HG03378 (cell line): ENCODE measurements at regions not wholly inside any gene's neighbourhood (a gene's known extent, or its start where the extent isn't known, plus 50 kb on each side); places are given as distances from the start of the nearest gene placed in this dataset.
"Not testable (repeated sequence)": the region's sequence is repeated elsewhere in the genome, so short reads cannot be mapped to it uniquely, and the experiment has no call there.

Source experiments
- ATAC-seq: cut with Tn5 transposase; IDR thresholded peaks from one replicate; pipeline ENCODE4 v1.9.1; 2021; ENCODE audit warnings: mild to moderate bottlenecking, moderate library complexity; ENCODE audit not compliant: unreplicated experiment

DNA sequence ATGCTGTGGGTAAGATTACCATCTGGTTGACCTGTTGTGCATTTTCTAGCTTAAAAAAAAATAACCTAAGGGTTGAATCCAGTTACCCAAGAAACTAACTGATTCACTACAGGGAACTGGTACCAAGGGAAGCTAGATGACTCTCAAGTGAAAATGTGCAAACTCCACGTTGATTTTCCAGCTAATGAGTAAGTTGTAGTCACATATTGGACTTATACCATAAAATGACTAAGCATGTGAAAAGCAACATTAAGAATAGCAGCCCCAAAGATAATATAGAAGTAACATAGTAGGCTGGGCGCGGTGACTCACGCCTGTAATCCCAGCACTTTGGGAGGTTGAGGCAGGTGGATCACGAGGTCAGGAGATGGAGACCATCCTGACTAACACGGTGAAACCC lies 270.9 kb downstream of the SPRY1 start:
- ATAC-seq: no peak

DNA sequence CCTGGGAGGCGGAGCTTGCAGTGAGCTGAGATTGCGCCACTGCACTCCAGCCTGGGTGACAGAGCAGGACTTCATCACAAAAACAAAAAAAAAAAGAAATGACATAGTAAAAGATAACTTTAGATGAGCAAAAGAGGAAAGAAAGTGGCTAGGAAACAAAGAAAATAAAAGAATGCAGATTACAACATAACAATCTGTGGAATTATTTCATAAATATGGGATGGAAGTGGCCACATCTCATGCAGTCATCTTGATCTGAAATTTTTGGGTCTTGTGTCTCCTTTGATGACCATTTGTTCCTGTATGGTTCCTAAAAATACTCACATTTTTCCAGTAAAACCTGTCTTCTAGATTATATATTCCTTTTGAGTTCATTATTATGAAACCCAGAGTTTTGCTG lies 271.4 kb downstream of the SPRY1 start:
- no peak for ATAC-seq

DNA sequence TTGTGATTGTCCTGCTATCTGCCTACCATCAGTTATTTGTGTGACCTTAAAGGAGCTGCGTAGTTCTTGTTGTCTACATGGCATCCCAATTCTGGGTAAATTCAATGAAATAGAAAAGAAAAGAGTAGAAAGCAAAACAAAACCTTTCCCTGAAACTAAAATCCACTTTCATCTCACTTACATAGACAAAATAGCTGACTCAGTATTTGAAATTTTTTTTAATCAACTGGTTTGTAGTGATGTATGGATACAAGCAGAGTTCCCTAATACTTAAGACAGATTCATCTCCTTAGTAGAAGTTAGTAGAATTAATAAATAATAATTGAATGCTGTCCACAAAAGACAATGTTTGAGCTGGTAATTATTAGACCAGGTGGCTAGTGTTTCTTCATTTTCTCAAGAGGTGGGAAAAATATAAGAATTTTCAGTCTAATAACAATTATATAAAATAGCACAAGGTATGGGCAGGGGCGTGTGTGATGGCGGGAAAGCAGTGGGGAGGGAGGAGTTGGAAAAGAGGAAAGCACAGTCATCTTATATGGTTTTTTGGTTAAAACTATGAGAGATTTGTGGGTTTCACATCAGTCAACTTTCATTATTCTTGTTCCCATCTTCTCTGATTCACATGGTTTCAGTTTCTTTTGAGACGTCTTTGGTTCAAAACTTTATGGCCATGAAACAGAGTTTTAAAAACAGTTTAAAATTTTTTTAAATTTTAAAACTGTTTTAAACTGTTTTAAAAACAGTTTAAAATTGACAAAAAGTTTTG lies 275.2 kb downstream of the SPRY1 start:
- peak; percentile 97 for ATAC-seq

DNA sequence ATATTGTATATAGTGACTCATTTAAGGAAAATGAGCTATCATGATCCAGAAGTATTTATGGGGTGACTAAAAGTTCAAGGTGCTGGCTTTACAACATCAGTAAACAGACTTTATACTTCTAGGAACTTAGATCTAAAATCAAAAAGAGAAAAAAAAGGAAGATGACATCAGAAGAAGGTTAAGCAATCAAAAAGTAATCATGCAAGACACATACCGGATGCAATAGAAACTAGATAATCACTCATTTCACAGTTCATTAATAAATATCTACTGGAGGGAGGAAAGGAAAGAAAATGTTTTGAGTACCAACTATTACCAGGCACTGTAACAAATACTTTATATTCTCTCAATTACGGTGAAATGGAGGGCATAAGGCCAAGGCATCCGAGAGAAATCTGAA lies 276.4 kb downstream of the SPRY1 start:
- ATAC-seq: peak; percentile 32

DNA sequence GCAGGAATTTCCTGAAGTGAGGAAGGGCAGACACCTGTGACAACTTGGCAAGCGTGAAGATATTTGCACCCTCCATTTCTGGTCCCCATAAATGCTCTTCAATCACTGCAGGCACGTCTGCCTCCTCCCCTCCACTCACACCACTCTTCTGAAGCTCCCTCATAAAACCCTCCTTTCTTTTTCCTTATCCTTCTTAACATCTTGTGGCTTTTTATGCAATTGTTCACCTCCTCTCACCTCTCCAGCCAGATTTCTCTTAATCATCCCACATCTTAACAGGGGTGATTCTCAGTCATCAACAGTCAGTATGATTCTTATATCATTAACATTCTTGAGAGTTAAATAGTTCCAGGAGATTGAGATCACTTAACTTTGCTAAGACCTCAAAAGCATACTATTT lies 277.4 kb downstream of the SPRY1 start:
- ATAC-seq: no peak

DNA sequence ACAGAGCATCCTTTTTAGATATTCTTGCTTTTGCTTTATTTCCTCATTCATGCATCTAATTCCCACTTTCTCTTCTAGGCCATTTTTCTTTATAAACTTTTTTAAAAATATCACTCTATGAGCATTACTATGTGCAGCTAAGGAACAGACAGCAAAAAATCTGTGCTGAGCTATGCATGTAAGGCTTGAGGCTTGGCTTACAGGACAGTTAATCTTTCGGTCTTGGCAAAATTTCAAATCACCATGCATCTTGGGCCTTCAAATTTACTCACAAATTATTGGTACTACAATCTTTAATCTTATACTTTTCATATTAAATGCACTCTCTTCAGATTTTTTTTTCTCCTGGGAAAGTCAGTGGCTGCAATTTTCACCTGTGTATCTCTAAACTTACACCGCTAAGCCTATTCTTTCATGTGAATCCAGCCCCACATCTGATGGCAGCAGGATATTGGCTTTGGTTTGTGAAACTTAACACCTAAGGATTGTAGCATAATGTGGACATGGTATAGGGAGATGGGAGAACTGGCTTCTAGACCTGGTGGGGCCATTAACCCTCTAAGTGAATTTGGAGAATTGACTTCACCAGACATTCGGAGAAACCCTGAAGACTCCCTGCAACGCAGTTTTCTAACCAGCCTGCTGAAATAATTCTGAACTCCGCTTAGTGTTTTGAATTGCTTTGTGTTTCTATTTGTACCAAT lies 278.3 kb downstream of the SPRY1 start:
- ATAC-seq: no peak

DNA sequence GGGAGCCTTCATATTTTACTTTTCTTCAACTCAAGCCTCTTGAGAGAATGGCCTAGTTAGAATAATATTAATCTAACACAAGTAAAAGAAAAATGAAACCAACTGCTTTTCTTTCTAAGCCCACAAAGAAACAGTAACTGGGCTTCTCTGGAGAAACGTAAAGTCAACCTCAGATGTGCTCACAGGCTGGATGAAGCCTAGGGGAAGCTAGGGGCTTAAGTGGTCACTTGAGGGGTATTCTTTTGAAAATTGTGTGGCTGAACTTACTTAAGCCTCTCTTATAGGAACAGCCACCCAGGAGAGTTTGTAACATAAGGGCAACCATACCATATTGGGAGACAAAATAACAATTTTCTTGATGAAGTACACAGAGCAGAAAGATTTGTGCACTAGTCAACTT lies 279.0 kb downstream of the SPRY1 start:
- no peak for ATAC-seq

DNA sequence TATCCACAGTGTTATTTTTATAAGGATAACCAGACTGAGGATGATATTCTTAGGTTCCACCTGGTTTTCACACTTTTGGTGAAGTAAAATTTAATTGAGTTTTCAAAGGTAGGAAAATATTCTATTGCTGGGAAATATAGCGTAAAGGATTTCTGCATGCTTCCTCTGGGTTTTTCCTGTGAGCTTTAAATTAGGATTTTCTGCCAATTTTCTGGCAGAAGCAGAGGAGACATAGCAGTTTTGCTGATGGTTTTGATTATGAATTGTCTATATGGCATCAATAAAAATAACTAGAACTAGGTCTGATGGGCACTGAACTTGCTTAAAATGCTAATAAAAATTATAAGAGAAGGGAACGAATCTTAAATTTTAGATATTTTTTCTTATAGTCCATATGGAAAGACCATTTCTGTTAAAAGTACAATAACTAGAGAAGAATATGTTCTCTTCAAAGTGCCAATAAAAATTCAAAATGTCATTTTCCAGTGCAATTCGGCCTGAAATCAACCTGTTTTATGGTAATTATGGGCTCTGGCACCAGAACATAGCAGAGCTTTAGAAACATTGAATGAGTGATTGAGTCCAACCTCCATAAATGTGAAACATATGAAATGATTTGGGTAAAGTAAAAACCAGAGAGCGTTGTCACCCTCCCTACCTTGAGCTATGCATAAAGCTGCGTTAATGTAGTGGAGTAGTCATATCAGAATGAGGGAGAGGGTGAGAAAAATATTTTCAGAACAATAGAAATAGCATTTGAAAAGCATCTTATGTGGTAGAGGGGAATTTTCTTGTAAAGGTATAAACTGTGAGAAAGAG lies 279.7 kb downstream of the SPRY1 start:
- ATAC-seq: no peak

DNA sequence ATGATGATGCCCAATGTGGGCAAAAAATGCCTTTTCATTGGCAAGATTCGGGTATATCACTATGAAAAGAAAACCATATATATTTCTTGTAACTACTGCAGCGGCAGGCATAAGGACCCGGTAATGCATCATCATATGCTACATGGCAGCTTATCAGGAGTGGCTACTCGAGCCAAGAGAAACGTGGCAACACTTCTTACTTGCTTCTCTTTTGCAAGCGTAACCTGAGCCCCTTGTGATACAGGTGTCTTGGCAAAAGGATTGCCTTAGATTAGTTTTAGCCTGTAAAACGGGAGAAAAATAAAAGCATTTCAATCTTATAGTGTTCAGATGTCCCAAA lies 280.3 kb downstream of the SPRY1 start:
- no peak for ATAC-seq

DNA sequence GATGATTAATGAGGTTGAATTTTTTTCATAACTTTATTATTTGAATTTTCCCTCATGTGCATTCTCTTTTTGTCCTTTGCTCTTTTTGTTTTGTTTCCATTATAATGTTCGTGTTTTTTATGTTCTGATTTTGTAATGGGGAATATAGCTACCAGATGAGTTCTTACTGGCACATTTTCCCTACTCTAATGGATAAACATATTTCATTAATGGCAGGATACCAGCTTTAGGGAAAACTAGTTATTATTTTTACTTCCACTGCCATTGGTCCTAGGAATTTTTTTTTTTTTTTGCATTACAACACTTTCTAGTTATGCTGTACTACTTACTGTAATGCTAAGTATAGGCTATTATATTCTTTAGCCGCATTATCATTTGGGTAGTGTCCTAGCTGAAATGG lies 286.3 kb downstream of the SPRY1 start:
- ATAC-seq: no peak

DNA sequence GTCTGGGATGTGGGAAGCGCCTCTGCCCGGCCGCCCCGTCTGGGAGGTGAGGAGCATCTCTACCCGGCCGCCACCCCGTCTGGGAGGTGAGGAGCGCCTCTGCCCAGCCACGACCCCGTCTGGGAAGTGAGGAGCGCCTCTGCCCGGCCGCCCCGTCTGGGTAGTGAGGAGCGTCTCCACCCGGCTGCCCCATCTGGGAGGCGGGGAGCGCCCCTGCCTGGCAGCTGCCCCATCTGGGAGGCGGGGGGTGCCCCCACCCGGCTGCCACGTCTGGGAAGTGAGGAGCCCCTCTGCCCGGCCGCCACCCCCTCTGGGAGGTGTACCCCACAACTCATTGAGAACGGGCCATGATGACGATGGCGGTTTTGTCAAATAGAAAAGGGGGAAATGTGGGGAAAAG lies 288.3 kb downstream of the SPRY1 start:
- not testable (repeated sequence) for ATAC-seq

DNA sequence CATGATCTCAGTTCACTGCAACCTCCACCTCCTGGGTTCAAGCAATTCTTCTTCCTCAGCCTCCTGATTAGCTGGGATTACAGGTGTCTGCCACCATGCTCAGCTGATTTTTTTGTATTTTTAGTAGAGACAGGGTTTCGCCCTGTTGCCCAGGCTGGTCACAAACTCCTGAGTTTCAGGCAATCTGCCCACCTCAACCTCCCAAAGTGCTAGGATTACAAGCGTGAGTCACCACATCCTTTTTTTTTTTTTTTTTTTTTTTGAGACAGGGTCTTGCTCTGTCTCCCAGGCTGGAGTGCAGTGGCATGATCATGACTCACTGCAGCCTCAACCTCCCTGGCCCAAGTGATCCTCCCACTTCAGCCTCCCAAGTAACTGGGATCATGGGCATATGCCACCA lies 298.9 kb downstream of the SPRY1 start:
- ATAC-seq: not testable (repeated sequence)

DNA sequence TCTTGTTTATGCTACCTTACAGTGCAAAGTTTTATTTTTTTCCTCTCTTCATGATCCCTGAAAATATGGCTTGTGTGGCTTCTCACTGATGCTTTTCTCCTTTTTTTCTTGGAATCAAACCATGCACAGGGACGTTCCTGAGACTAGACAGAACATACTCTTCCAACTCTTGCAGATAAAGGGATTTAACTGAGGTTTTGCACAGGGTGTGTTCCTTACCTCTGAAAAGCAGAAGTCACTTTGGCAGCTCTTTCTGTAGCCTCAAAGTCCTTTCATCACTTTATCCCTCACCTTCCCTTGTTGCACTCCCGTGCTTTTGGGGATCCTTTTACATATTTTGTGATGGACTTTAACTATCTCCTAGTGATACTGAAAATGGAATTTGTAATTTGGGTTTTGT lies 300.1 kb downstream of the SPRY1 start:
- ATAC-seq: no peak

DNA sequence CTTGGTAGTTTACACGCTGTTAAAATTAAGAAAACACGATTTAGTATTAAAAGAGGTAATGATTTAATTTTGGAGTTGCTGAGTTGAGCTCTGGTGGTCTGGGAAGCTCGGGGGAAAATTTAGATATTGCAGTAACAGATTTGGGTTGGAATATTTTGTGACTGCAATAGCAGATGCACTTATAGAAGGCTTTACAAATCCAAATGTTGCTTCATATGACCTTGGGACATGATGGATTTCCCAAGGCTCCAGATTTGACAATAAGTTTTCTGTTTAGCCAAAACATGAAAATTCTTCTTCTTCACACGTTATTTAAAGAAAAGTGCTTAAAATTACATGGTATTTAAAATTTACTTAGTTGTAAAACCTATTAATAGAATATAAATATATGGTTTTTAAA lies 302.0 kb downstream of the SPRY1 start:
- no peak for ATAC-seq

DNA sequence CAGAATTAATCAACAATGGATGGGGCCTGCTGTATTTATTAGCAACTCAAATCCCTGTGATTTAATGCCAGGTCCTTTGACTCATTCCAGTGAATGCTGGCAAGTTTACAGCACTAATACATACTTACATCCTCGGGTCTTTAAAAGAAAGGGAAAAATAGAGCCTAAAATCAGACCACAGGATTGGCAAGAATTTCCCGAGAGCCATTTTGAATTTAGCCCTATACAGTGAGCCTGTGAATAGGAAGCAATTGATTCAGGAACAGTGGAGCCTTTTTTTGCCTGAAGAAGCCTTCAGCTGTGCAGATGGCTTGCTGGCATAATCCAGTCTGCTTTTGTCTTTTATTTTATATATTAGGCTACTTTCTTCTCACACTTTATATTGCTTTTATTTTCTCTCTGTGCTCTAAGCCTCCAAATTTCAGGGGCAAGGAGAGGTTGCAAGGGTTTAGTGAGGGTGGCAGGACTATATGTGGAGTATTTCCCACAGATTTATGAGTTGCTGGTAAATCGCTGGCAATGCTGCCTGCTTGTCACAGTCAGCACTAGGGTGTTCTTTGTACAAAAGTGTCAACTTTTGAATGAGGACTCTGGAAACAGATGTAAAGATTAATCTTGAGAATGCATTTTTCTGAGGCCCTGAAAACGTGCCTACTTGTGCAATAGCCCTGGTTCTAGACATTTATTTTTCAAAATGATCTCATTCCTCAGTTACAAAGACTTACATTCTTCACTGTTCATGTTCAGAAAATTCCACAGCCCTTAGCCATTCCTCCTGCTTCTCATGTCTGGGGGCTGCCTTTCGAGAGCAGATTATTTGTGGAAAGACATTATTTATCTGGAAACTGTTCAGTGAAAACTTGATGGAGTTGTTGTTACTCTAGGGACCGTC lies 303.5 kb downstream of the SPRY1 start:
- ATAC-seq: no peak

DNA sequence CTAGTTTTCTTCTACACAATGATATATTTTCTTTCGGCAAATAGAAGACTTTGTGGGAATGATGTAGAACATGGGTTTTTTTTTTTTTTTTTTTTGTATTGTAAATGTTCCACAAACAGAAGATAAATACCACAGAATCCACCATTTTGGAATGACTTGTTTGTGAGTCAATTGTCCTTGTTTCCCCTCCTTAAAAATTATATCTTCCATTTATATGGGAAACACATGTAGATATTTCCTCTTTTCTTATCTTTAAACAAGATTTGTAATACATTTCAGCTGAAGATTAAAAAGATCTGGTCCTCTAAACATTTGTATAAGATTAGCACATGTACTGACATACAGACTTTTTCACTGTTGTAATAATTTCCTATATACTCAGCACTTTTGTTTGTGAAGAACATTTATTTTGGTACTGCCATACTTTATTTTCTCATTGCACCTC lies 304.6 kb downstream of the SPRY1 start:
- ATAC-seq: no peak

DNA sequence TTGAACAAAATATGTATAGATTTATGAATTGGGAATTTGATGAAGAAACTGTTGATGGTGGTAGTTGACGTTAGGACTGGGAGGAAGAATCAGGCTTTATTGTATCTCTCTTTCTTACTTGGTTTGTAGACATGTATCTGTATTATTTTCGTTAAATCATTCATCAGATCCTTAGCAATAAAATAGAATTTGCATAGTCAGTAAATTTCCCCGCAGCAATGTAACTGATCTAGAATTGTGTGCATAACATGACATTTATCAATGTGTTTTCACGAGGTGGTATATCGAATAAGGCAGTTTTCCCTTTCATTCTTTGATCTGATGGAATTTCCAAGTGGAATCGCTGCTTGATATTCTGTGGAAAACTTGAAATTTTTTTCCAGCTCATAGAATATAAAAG lies 308.8 kb downstream of the SPRY1 start:
- ATAC-seq: no peak

DNA sequence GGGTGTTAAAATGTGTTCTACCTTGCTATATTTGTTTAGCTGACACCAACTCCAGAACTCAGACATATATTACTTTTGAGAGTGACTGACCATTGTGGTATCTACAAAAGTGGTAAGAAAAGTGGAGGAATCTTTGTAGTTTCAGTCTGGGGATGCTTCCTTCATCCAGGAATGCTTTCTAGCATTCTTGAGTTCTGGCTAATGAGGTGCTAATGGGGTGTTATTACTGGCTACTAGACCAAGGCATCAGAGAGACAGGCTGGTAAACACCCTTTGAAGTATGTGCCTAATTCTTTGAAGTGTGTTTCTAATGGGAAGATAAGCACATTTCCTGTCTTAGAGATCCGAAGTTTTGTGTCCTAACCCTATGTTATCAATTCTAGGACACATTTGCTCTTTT lies 310.4 kb downstream of the SPRY1 start:
- ATAC-seq: no peak

DNA sequence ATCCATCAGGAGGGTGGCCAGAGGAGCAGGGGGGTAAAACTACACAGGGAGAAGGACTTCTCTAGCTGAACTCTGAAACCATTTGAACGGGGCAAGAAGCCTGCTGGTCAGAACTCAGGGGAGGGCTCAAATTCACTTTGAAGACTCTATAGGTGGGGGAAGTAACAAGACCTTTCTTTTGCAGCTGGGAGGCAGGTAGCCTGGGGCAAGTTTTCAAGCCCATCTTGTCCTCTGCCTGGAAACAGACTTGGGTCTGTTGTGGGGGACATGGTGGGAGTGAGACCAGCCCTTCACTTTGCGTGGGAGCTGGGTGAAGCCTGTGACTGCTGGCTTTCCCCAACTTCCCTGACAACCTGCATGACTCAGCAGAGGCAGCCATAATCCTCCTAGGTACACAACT lies 312.3 kb downstream of the SPRY1 start:
- ATAC-seq: no peak

DNA sequence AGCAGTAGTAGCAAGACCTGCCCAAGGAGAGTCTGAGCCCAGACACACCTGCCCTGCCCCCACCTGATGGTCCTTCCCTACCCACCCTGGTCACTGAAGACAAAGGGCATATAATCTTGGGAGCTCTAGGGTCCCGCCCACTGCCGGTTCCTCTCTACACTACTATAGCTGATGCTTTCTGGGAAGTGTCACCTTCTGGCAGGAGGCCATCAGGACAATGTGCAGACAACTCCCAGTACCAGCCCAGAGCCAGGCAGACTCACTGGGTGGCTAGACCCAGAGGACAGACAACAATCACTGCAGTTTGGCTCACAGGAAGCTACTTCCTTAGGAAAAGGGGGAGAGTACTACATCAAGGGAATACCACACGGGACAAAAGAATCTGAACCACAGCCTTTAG lies 312.7 kb downstream of the SPRY1 start:
- ATAC-seq: no peak

DNA sequence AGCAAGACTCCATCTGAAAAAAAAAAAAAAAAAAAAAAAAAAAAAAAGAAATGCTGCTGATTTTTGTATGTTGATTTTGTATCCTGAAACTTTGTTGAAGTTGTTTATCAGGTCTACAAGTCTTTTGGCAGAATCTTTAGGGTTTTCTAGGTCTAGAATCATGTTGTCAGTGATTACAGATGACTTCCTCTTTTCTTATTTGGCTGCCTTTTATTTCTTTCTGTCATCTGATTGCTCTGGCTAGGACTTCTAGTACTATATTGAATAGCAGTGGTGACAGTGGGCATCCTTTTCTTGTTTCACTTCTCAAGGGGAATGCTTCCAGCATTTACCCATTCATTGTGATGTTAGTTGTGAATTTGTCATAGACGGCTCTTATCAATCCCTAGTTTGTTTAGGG lies 334.4 kb downstream of the SPRY1 start:
- ATAC-seq: no peak
